Stomach (tissue), 8 donors: ENCODE measurements at regions not wholly inside any gene's neighbourhood (a gene's known extent, or its start where the extent isn't known, plus 50 kb on each side); places are given as distances from the start of the nearest gene placed in this dataset.
"Not testable (repeated sequence)": the region's sequence is repeated elsewhere in the genome, so short reads cannot be mapped to it uniquely, and the experiment has no call there.

Experiments used
- DNase-seq, 2 donors: peaks; one replicate each; pipeline versions ENCODE4 v3.0.0 to v3.0.0-alpha.2; 2013 to 2019
- H3K27ac ChIP-seq, 5 donors: fragments of 200-600 bp in 4 of 5; sonication (generic) in 4 of 5; one replicate each; pipeline ENCODE4 v1.5.1; 2013 to 2019; ENCODE audit warnings: mild to moderate bottlenecking in 1 of 5, moderate library complexity in 1 of 5
- H3K27me3 ChIP-seq, 3 donors: fragments of 200-600 bp; sonication (generic); one replicate each; pipeline ENCODE4 v1.5.1; 2017 to 2019; ENCODE audit warnings: mixed run types in 1 of 3
- H3K36me3 ChIP-seq, 4 donors: fragments of 200-600 bp; sonication (generic); 1 replicate in 3 of 4; 2 replicates in 1 of 4; pipeline ENCODE4 v1.5.1; 2016 to 2019
- H3K4me1 ChIP-seq, 4 donors: fragments of 200-600 bp; sonication (generic); one replicate each; pipeline ENCODE4 v1.5.1; 2016 to 2019
- H3K4me3 ChIP-seq, 4 donors: fragments of 200-600 bp; sonication (generic) in 3 of 4; one replicate each; pipeline ENCODE4 v1.5.1; 2016 to 2019; ENCODE audit warnings: mild to moderate bottlenecking in 1 of 4
- H3K9me3 ChIP-seq, 4 donors: fragments of 200-600 bp; sonication (generic); one replicate each; pipeline ENCODE4 v1.5.1; 2016 to 2019
- CTCF ChIP-seq, 7 experiments: fragments of 450-650 bp in 4 of 7; fragments of 200-600 bp in 3 of 7; sonication (generic) in 3 of 7; IDR thresholded peaks; one replicate each; pipeline ENCODE4 v1.5.1; 2016 to 2019; ENCODE audit warnings: antibody characterized with exemption in 7 of 7, control low read depth in 2 of 7, mild to moderate bottlenecking in 1 of 7
- EP300 ChIP-seq: sonication (generic); formaldehyde crosslinking; IDR thresholded peaks from one replicate; pipeline ENCODE4 v1.6.1; 2017; ENCODE audit warnings: antibody characterized with exemption
- POLR2A ChIP-seq, 4 donors: fragments of 450-650 bp; IDR thresholded peaks; one replicate each; pipeline ENCODE4 v1.6.1; 2016; ENCODE audit warnings: antibody characterized with exemption in 4 of 4, control low read depth in 2 of 4, mild to moderate bottlenecking in 1 of 4, moderate library complexity in 1 of 4
- POLR2AphosphoS5 ChIP-seq, 3 donors: sonication (generic); formaldehyde crosslinking; IDR thresholded peaks; one replicate each; pipeline ENCODE4 v1.6.1; 2016; ENCODE audit warnings: antibody characterized with exemption in 3 of 3
- WGBS, 5 donors: extraction: QIAGEN DNeasy Blood & Tissue Kit in 3 of 5; methylation state at CpG; one replicate each; pipeline versions ENCODE4 v1.1.5 to v1.1.7; 2013 to 2018; 5-methylcytosine and 5-hydroxymethylcytosine counted together
- intact Hi-C: fragments of 100-400 bp; cut with DNase I; formaldehyde crosslinking; loops from one replicate; pipeline ENCODE4 v1.15.1; 2023; ENCODE audit warnings: low total_unique reads
- donor health status: healthy with polysubstance abuse.
- donor health status: Bipolar disorder and iron deficiency.
- donor health status: healthy.

GRCh38 chr11:115612046-115612730 lies 108.0 kb upstream of the CADM1 start:
- Histone ChIP-seq H3K27ac (no peak overlapping the region), H3K9me3 (no peaks in the 10 kb centered on the region), H3K27me3 (no peaks in the 10 kb centered on the region), H3K4me1 (peaks cover 0 to 11% (median 3%) of the 10 kb centered on the region in 4 donors), H3K36me3 (no peaks in the 10 kb centered on the region), H3K4me3 (no peak overlapping the region)
- no peak for TF ChIP-seq CTCF (IDR thresholded peaks at IDR 0.05)
- no peak for TF ChIP-seq EP300
- TF ChIP-seq POLR2AphosphoS5 (IDR thresholded peaks at IDR 0.05) = no peak
- TF ChIP-seq POLR2A (IDR thresholded peaks at IDR 0.05) = no peak
- 80 to 83% (median 81%) methylated on average over 9 of the region's 9 CpGs for WGBS, 5 donors
- no peak for DNase-seq
- intact Hi-C loops = no loop called here

- no peaks in the 10 kb centered on the region for H3K36me3 ChIP-seq
- intact Hi-C loops = no loop called here
- no peak overlapping the region for H3K4me3 ChIP-seq
- TF ChIP-seq EP300 (no peak), POLR2A (IDR thresholded peaks at IDR 0.05) (no peak), POLR2AphosphoS5 (IDR thresholded peaks at IDR 0.05) (no peak), CTCF (IDR thresholded peaks at IDR 0.05) (no peak)
- no peaks in the 10 kb centered on the region for H3K9me3 ChIP-seq
- peaks cover 0 to 18% (median 7%) of the 10 kb centered on the region in 4 donors for H3K4me1 ChIP-seq
- H3K27ac ChIP-seq = no peak overlapping the region
- WGBS, 5 donors = 68 to 76% (median 73%) methylated on average over 6 of the region's 6 CpGs
- no peak for DNase-seq
- H3K27me3 ChIP-seq = no peaks in the 10 kb centered on the region
These were observed 107.1 kb upstream of the CADM1 start for GRCh38 chr11:115611343-115611742.

GRCh38 chr11:115610908-115611307 lies 106.7 kb upstream of the CADM1 start:
- no peaks in the 10 kb centered on the region for H3K9me3 ChIP-seq
- 80 to 90% (median 84%) methylated on average over 3 of the region's 3 CpGs for WGBS, 5 donors

GRCh38 chr11:115610234-115610633 lies 106.0 kb upstream of the CADM1 start:
- H3K4me1 ChIP-seq = peaks cover 0 to 18% (median 7%) of the 10 kb centered on the region in 4 donors
- 81 to 96% (median 88%) methylated on average over 1 of the region's 1 CpG for WGBS, 5 donors
- intact Hi-C loops, H3K9me3 ChIP-seq, H3K27me3 ChIP-seq, H3K27ac ChIP-seq, H3K4me3 ChIP-seq, DNase-seq, H3K36me3 ChIP-seq: not testable (repeated sequence)

More at GRCh38 chr11:115610908-115611307, 106.7 kb upstream of the CADM1 start:
- H3K27me3 ChIP-seq = no peaks in the 10 kb centered on the region
- H3K36me3 ChIP-seq = no peaks in the 10 kb centered on the region
- no peak for TF ChIP-seq POLR2A (IDR thresholded peaks at IDR 0.05)
- no peak for TF ChIP-seq POLR2AphosphoS5 (IDR thresholded peaks at IDR 0.05)
- no peak for TF ChIP-seq EP300
- no peak for TF ChIP-seq CTCF (IDR thresholded peaks at IDR 0.05)
- H3K4me1 ChIP-seq = peaks cover 0 to 18% (median 7%) of the 10 kb centered on the region in 4 donors
- intact Hi-C loops = no loop called here
- no peak overlapping the region for H3K4me3 ChIP-seq
- DNase-seq = no peak
- H3K27ac ChIP-seq = no peak overlapping the region

GRCh38 chr11:115608976-115609375 lies 104.8 kb upstream of the CADM1 start:
- Histone ChIP-seq H3K4me1 (peaks cover 0 to 18% (median 7%) of the 10 kb centered on the region in 4 donors), H3K4me3 (no peak overlapping the region), H3K27ac (no peak overlapping the region), H3K9me3 (no peaks in the 10 kb centered on the region), H3K27me3 (no peaks in the 10 kb centered on the region), H3K36me3 (no peaks in the 10 kb centered on the region)
- DNase-seq = no peak
- TF ChIP-seq CTCF (IDR thresholded peaks at IDR 0.05) (no peak), POLR2AphosphoS5 (IDR thresholded peaks at IDR 0.05) (no peak), EP300 (no peak), POLR2A (IDR thresholded peaks at IDR 0.05) (no peak)
- intact Hi-C loops = no loop called here
- 81 to 87% (median 86%) methylated on average over 6 of the region's 6 CpGs for WGBS, 5 donors
